Smooth muscle cell (in vitro differentiated cells): ENCODE measurements at regions not wholly inside any gene's neighbourhood (a gene's known extent, or its start where the extent isn't known, plus 50 kb on each side); places are given as distances from the start of the nearest gene placed in this dataset.

Experiments
- DNase-seq: peaks from one replicate; lab custom pipeline; 2025; ENCODE audit not compliant: unreplicated experiment; lab: John Stamatoyannopoulos, UW
- H2AFZ ChIP-seq: fragments of 200-600 bp; sonication (generic); 2 replicates; pipeline ENCODE4 v1.6.0; 2016; ENCODE audit warnings: antibody characterized with exemption, low read depth, mild to moderate bottlenecking
- H3F3A ChIP-seq: fragments of 200-600 bp; sonication (generic); 2 replicates; pipeline ENCODE4 v1.6.0; 2017; ENCODE audit warnings: antibody characterized with exemption, low read depth
- H3K27ac ChIP-seq: fragments of 200-600 bp; sonication (generic); 2 replicates; pipeline ENCODE4 v1.5.1; 2016; ENCODE audit warnings: low read depth, mild to moderate bottlenecking
- H3K27me3 ChIP-seq: fragments of 200-600 bp; sonication (generic); 2 replicates; pipeline ENCODE4 v1.6.1; 2016; ENCODE audit warnings: low read depth, mild to moderate bottlenecking
- H3K36me3 ChIP-seq: fragments of 200-600 bp; sonication (generic); 2 replicates; pipeline ENCODE4 v1.5.1; 2016; ENCODE audit warnings: low read depth
- H3K4me1 ChIP-seq: fragments of 200-600 bp; sonication (generic); 2 replicates; pipeline ENCODE4 v1.5.1; 2016; ENCODE audit warnings: low read depth
- H3K4me2 ChIP-seq: fragments of 200-600 bp; sonication (generic); 2 replicates; pipeline ENCODE4 v1.6.0; 2016; ENCODE audit warnings: mild to moderate bottlenecking
- H3K4me3 ChIP-seq: fragments of 200-600 bp; sonication (generic); 2 replicates; pipeline ENCODE4 v1.5.1; 2016; ENCODE audit warnings: mild to moderate bottlenecking
- H3K79me2 ChIP-seq: fragments of 200-600 bp; sonication (generic); 2 replicates; pipeline ENCODE4 v1.6.0; 2016; ENCODE audit warnings: low read depth, mild to moderate bottlenecking
- H3K9ac ChIP-seq: fragments of 200-600 bp; sonication (generic); 2 replicates; pipeline ENCODE4 v1.6.0; 2016; ENCODE audit warnings: low read depth
- H3K9me3 ChIP-seq: fragments of 200-600 bp; sonication (generic); replicated peaks from 2 replicates; pipeline ENCODE4 v1.5.1; 2016; ENCODE audit warnings: low read depth
- H4K20me1 ChIP-seq: fragments of 200-600 bp; sonication (generic); 2 replicates; pipeline ENCODE4 v1.6.0; 2016; ENCODE audit warnings: low read depth
- WGBS: methylation state at CpG from one replicate; pipeline ENCODE4 v1.1.7; 2016; ENCODE audit warnings: low lambda C conversion rate; 5-methylcytosine and 5-hydroxymethylcytosine counted together
- TF ChIP-seq, protein P1 (sequence below): fragments of 200-600 bp; sonication (generic); IDR thresholded peaks from 2 replicates; pipeline ENCODE4 v1.5.1; 2017; ENCODE audit warnings: borderline replicate concordance, mild to moderate bottlenecking, antibody characterized with exemption; ENCODE audit not compliant: insufficient read depth, poor library complexity, severe bottlenecking

DNA sequence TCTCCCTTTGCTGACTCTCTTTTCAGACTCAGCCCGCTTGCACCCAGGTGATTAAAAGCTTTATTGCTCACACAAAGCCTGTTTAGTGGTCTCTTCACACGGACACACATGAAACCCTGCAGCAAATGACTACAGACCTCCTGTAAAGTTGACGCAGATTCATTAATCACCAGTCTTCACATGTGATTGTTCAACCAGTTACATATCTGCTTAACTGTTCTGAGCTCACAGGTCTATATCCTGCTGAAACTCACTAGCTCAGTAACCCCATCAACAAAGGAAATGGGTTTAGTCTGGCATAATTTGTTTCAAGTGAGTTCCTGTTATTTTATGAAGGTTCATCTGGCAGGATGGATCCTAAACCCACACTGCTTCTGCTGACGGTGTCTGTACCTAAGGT is 68.4 kb upstream of the GJA8 start:
- H3K36me3 ChIP-seq, result no peaks in the 10 kb centered on the region
- no peak overlapping the region for H3K4me2 ChIP-seq
- H3K4me3 ChIP-seq, result no peak overlapping the region
- H2AFZ ChIP-seq, result no peak overlapping the region
- TF ChIP-seq, protein P1, sequence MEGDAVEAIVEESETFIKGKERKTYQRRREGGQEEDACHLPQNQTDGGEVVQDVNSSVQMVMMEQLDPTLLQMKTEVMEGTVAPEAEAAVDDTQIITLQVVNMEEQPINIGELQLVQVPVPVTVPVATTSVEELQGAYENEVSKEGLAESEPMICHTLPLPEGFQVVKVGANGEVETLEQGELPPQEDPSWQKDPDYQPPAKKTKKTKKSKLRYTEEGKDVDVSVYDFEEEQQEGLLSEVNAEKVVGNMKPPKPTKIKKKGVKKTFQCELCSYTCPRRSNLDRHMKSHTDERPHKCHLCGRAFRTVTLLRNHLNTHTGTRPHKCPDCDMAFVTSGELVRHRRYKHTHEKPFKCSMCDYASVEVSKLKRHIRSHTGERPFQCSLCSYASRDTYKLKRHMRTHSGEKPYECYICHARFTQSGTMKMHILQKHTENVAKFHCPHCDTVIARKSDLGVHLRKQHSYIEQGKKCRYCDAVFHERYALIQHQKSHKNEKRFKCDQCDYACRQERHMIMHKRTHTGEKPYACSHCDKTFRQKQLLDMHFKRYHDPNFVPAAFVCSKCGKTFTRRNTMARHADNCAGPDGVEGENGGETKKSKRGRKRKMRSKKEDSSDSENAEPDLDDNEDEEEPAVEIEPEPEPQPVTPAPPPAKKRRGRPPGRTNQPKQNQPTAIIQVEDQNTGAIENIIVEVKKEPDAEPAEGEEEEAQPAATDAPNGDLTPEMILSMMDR, result no peak
- H3K79me2 ChIP-seq, result no peaks in the 10 kb centered on the region
- no peak overlapping the region for H3K9ac ChIP-seq
- no peaks in the 10 kb centered on the region for H4K20me1 ChIP-seq
- peaks cover 17% of the 10 kb centered on the region for H3K4me1 ChIP-seq
- H3K27me3 ChIP-seq, result no peaks in the 10 kb centered on the region
- H3K9me3 ChIP-seq, result no peaks in the 10 kb centered on the region
- 37% methylated on average over 4 of the region's 4 CpGs for WGBS
- no peak for DNase-seq
- H3F3A ChIP-seq, result no peaks in the 10 kb centered on the region
- no peak overlapping the region for H3K27ac ChIP-seq

DNA sequence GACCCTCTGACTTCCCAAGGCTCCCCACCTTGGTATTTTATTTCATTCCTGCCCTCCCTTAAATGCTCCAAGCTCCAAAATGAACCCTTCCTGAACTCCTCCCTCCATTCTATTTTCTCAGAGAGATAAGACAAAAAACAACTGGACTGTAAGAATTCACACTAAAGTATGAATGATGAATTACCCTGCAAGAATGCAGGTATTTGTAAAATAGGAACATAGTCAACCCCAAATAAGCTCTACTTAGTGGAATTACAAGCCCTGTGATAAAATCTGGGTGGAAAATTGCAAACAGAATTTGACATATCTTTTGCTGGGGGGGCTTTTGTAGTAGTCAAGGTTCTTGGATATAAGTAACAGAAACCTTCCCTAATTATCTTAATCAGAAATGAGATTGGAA is 67.8 kb upstream of the GJA8 start:
- Histone ChIP-seq H3K4me1 (peaks cover 17% of the 10 kb centered on the region), H3K79me2 (no peaks in the 10 kb centered on the region), H3K27ac (no peak overlapping the region), H2AFZ (no peak overlapping the region), H3K9ac (no peak overlapping the region), H3K4me2 (no peak overlapping the region), H3K9me3 (no peaks in the 10 kb centered on the region), H3K27me3 (no peaks in the 10 kb centered on the region), H3K4me3 (no peak overlapping the region), H3K36me3 (no peaks in the 10 kb centered on the region), H3F3A (no peaks in the 10 kb centered on the region), H4K20me1 (no peaks in the 10 kb centered on the region)
- TF ChIP-seq, protein P1, result no peak
- DNase-seq, result no peak

- Histone ChIP-seq H4K20me1 (no peaks in the 10 kb centered on the region), H2AFZ (no peak overlapping the region), H3F3A (no peaks in the 10 kb centered on the region), H3K4me2 (no peak overlapping the region), H3K4me3 (no peak overlapping the region), H3K9ac (no peak overlapping the region), H3K27me3 (no peaks in the 10 kb centered on the region), H3K79me2 (no peaks in the 10 kb centered on the region), H3K9me3 (no peaks in the 10 kb centered on the region), H3K36me3 (no peaks in the 10 kb centered on the region), H3K27ac (no peak overlapping the region), H3K4me1 (peaks cover 17% of the 10 kb centered on the region)
- no peak for DNase-seq
- TF ChIP-seq, protein P1, result no peak
- 13% methylated on average over 11 of the region's 11 CpGs for WGBS
These were observed 65.2 kb upstream of the GJA8 start for GRCh38 chr1:147837129-147837963.

GRCh38 chr1:147837964-147838292 is 64.7 kb upstream of the GJA8 start:
- TF ChIP-seq, protein P1, result no peak
- no peaks in the 10 kb centered on the region for H4K20me1 ChIP-seq
- H3K36me3 ChIP-seq, result no peaks in the 10 kb centered on the region
- H2AFZ ChIP-seq, result no peak overlapping the region
- H3K4me3 ChIP-seq, result no peak overlapping the region
- DNase-seq, result no peak
- WGBS, result 64% methylated on average over 2 of the region's 2 CpGs
- H3K27me3 ChIP-seq, result no peaks in the 10 kb centered on the region
- H3K9ac ChIP-seq, result no peak overlapping the region
- H3K9me3 ChIP-seq, result no peaks in the 10 kb centered on the region
- no peak overlapping the region for H3K27ac ChIP-seq
- H3K79me2 ChIP-seq, result no peaks in the 10 kb centered on the region
- peaks cover 16% of the 10 kb centered on the region for H3K4me1 ChIP-seq
- H3F3A ChIP-seq, result no peaks in the 10 kb centered on the region
- no peak overlapping the region for H3K4me2 ChIP-seq
